LNCAP (cell line): ENCODE measurements at regions not wholly inside any gene's neighbourhood (a gene's known extent, or its start where the extent isn't known, plus 50 kb on each side); places are given as distances from the start of the nearest gene placed in this dataset.

Source experiments
- CTCF ChIP-seq: fragments of 450-650 bp; IDR thresholded peaks from 2 replicates; pipeline ENCODE4 v1.5.1; 2017; ENCODE audit warnings: mild to moderate bottlenecking

- TF ChIP-seq CTCF, result no peak
These were observed 71.2 kb upstream of the INSIG1 start for GRCh38 chr7:155226261-155227003.

GRCh38 chr7:155227004-155227787, 70.5 kb upstream of the INSIG1 start:
- no peak for TF ChIP-seq CTCF

- TF ChIP-seq CTCF, result no peak
These were observed 69.8 kb upstream of the INSIG1 start for GRCh38 chr7:155227788-155228458.

- no peak for TF ChIP-seq CTCF
These were observed 69.2 kb upstream of the INSIG1 start for GRCh38 chr7:155228459-155228845.

- TF ChIP-seq CTCF, result no peak
These were observed 68.8 kb upstream of the INSIG1 start for GRCh38 chr7:155228894-155229293.

GRCh38 chr7:155229548-155230168, 68.0 kb upstream of the INSIG1 start:
- TF ChIP-seq CTCF, result no peak

- no peak for TF ChIP-seq CTCF
These were observed 67.5 kb upstream of the INSIG1 start for GRCh38 chr7:155230169-155230593.
